ENCODE measurements at regions not wholly inside any gene's neighbourhood (a gene's known extent, or its start where the extent isn't known, plus 50 kb on each side); places are given as distances from the start of the nearest gene placed in this dataset.

- no peak for TF ChIP-seq REST (IDR thresholded peaks at IDR 0.05; ENCODE audit: insufficient read depth in 1 of 2, low read depth in 2 of 2, low read length in 2 of 2)
- TF ChIP-seq SIN3A (IDR thresholded peaks at IDR 0.05; ENCODE audit: borderline replicate concordance, insufficient read depth, low read length): no peak
- no peak for TF ChIP-seq FOXP2 (optimal IDR thresholded peaks at IDR 0.05; ENCODE audit: borderline replicate concordance, extremely low read depth, extremely low read length, insufficient read depth)
- TF ChIP-seq TAF1 (IDR thresholded peaks at IDR 0.05; ENCODE audit: borderline replicate concordance, insufficient read depth, low read length): no peak
- no peak for TF ChIP-seq POLR2AphosphoS5 (IDR thresholded peaks at IDR 0.05; ENCODE audit: low read depth, low read length)
Measured at GRCh38 chr18:34598120-34598635, 111.9 kb upstream of the DTNA start.

GRCh38 chr18:34600158-34600557 lies 109.9 kb upstream of the DTNA start:
- TF ChIP-seq SIN3A (IDR thresholded peaks at IDR 0.05; ENCODE audit: borderline replicate concordance, insufficient read depth, low read length): no peak
- no peak for TF ChIP-seq POLR2AphosphoS5 (IDR thresholded peaks at IDR 0.05; ENCODE audit: low read depth, low read length)
- TF ChIP-seq FOXP2 (optimal IDR thresholded peaks at IDR 0.05; ENCODE audit: borderline replicate concordance, extremely low read depth, extremely low read length, insufficient read depth): no peak
- TF ChIP-seq TAF1 (IDR thresholded peaks at IDR 0.05; ENCODE audit: borderline replicate concordance, insufficient read depth, low read length): no peak
- no peak for TF ChIP-seq REST (IDR thresholded peaks at IDR 0.05; ENCODE audit: insufficient read depth in 1 of 2, low read depth in 2 of 2, low read length in 2 of 2)

GRCh38 chr18:34600874-34601656 lies 109.0 kb upstream of the DTNA start:
- TF ChIP-seq REST (IDR thresholded peaks at IDR 0.05; ENCODE audit: insufficient read depth in 1 of 2, low read depth in 2 of 2, low read length in 2 of 2) (no peak), POLR2AphosphoS5 (IDR thresholded peaks at IDR 0.05; ENCODE audit: low read depth, low read length) (no peak), SIN3A (IDR thresholded peaks at IDR 0.05; ENCODE audit: borderline replicate concordance, insufficient read depth, low read length) (no peak), FOXP2 (optimal IDR thresholded peaks at IDR 0.05; ENCODE audit: borderline replicate concordance, extremely low read depth, extremely low read length, insufficient read depth) (no peak), TAF1 (IDR thresholded peaks at IDR 0.05; ENCODE audit: borderline replicate concordance, insufficient read depth, low read length) (no peak)

GRCh38 chr18:34604591-34604990 lies 105.5 kb upstream of the DTNA start:
- TF ChIP-seq SIN3A (IDR thresholded peaks at IDR 0.05; ENCODE audit: borderline replicate concordance, insufficient read depth, low read length): no peak
- TF ChIP-seq POLR2AphosphoS5 (IDR thresholded peaks at IDR 0.05; ENCODE audit: low read depth, low read length): no peak
- TF ChIP-seq TAF1 (IDR thresholded peaks at IDR 0.05; ENCODE audit: borderline replicate concordance, insufficient read depth, low read length): no peak
- no peak for TF ChIP-seq FOXP2 (optimal IDR thresholded peaks at IDR 0.05; ENCODE audit: borderline replicate concordance, extremely low read depth, extremely low read length, insufficient read depth)
- TF ChIP-seq REST (IDR thresholded peaks at IDR 0.05; ENCODE audit: insufficient read depth in 1 of 2, low read depth in 2 of 2, low read length in 2 of 2): no peak

All from PFSK-1 (cell line).